ENCODE measurements at regions not wholly inside any gene's neighbourhood (a gene's known extent, or its start where the extent isn't known, plus 50 kb on each side); places are given as distances from the start of the nearest gene placed in this dataset.

DNA sequence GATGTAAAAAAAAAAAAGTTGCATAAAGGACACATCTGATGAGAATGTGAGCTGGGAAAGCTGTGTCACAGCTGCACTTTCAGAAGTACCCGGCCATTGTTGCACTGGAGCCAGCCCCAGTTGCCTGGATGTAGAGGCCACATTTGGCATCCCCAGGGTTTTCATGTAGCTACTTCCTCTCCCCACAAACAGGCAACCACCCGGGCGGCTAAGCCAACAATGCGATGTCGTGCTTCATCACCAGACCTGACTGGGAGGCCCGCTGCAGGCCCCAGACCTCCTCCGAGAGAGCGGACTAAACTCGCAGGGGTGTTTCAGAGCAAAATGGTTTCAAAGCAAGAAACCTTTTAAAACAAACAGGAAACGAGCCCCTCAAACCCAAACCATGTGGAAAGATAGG lies 142.3 kb downstream of the TMCO5A start:
- Histone ChIP-seq H2AFZ (replicated peaks; ENCODE audit: low read length, poor library complexity) (no peak overlapping the region), H3K27me3 (ENCODE audit: control insufficient read depth, insufficient read depth, low read length) (no peaks in the 10 kb centered on the region), H3K36me3 (ENCODE audit: control insufficient read depth, insufficient read depth, low read length) (no peaks in the 10 kb centered on the region), H3K4ac (ENCODE audit: low read depth, low read length) (no peak overlapping the region), H2AK5ac (ENCODE audit: low read depth, low read length) (no peak overlapping the region), H3K9ac (ENCODE audit: low read depth, low read length) (no peak overlapping the region), H3K4me3 (ENCODE audit: insufficient read depth, low read depth, low read length) (no peak overlapping the region), H3K27ac (ENCODE audit: insufficient read depth, low read length) (no peak overlapping the region), H2BK5ac (ENCODE audit: low read depth, low read length, poor library complexity, severe bottlenecking) (no peak overlapping the region), H2BK15ac (ENCODE audit: low read depth, low read length) (no peak overlapping the region), H2BK20ac (ENCODE audit: low read depth, low read length) (no peak overlapping the region), H3K23ac (ENCODE audit: low read depth, low read length) (no peak overlapping the region), H4K91ac (ENCODE audit: insufficient read depth, low read depth, low read length) (no peak overlapping the region), H3K4me2 (ENCODE audit: low read depth, low read length) (no peak overlapping the region), H3K56ac (ENCODE audit: extremely low read depth, insufficient read depth, low read length) (no peak overlapping the region), H3K9me3 (ENCODE audit: control insufficient read depth, insufficient read depth, low read length) (no peaks in the 10 kb centered on the region), H4K5ac (ENCODE audit: low read depth, low read length) (no peak overlapping the region), H3K4me1 (ENCODE audit: control insufficient read depth, insufficient read depth, low read length) (peaks cover 5% of the 10 kb centered on the region), H2BK120ac (ENCODE audit: low read depth, low read length) (no peak overlapping the region), H2AK9ac (replicated peaks; ENCODE audit: low read depth, low read length, poor library complexity) (no peak overlapping the region), H3K79me1 (ENCODE audit: low read depth in 1 of 2, low read length in 2 of 2) (0 out of 4 replicates have a peak, but pooled peaks cover 0 to 5% of the 10 kb centered on the region in 2 experiments), H4K8ac (ENCODE audit: low read depth in 2 of 2, low read length in 2 of 2) (no peak overlapping the region), H3K14ac (replicated peaks; ENCODE audit: low read depth, low read length) (no peak overlapping the region), H3K9me1 (ENCODE audit: insufficient read depth, low read length) (0 out of 2 replicates have a peak, but pooled peaks cover 5% of the 10 kb centered on the region), H3K18ac (ENCODE audit: low read depth, low read length) (no peak overlapping the region), H4K20me1 (ENCODE audit: insufficient read depth, low read length) (no peaks in the 10 kb centered on the region)
- dilution Hi-C loops (cut with HindIII; ENCODE audit: low sequenced_read_pairs, unreplicated experiment) = no loop called here
- ATAC-seq (ENCODE audit: low read depth) (no peak), DNase-seq (no peak)
- CTCF ChIA-PET = interaction anchor here (1.3 kb wide), 1 partner anchor 9 kb away, joined by 3 read pairs; no protein-coding TSS in a partner anchor
- TF ChIP-seq MAZ (IDR thresholded peaks at IDR 0.05; ENCODE audit: borderline replicate concordance, low read depth, low read length) = no peak
- no peak for TF ChIP-seq NFE2L2 (IDR thresholded peaks at IDR 0.05; ENCODE audit: low read depth, low read length)
- TF ChIP-seq RFX5 (IDR thresholded peaks at IDR 0.05; ENCODE audit: low read depth, low read length) = no peak
- TF ChIP-seq POLR2A (IDR thresholded peaks at IDR 0.05; ENCODE audit: low read depth, low read length) = no peak
- TF ChIP-seq, protein P1, sequence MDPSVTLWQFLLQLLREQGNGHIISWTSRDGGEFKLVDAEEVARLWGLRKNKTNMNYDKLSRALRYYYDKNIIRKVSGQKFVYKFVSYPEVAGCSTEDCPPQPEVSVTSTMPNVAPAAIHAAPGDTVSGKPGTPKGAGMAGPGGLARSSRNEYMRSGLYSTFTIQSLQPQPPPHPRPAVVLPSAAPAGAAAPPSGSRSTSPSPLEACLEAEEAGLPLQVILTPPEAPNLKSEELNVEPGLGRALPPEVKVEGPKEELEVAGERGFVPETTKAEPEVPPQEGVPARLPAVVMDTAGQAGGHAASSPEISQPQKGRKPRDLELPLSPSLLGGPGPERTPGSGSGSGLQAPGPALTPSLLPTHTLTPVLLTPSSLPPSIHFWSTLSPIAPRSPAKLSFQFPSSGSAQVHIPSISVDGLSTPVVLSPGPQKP (IDR thresholded peaks at IDR 0.05; ENCODE audit: borderline replicate concordance, low read depth, low read length) = no peak
- TF ChIP-seq, protein P2, sequence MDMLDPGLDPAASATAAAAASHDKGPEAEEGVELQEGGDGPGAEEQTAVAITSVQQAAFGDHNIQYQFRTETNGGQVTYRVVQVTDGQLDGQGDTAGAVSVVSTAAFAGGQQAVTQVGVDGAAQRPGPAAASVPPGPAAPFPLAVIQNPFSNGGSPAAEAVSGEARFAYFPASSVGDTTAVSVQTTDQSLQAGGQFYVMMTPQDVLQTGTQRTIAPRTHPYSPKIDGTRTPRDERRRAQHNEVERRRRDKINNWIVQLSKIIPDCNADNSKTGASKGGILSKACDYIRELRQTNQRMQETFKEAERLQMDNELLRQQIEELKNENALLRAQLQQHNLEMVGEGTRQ (IDR thresholded peaks at IDR 0.05; ENCODE audit: low read depth, low read length) = no peak
- no peak for TF ChIP-seq RAD21 (IDR thresholded peaks at IDR 0.05; ENCODE audit: low read length)
- no peak for TF ChIP-seq RCOR1 (IDR thresholded peaks at IDR 0.05; ENCODE audit: insufficient replicate concordance, low read length)
- no peak for TF ChIP-seq CHD1 (IDR thresholded peaks at IDR 0.05; ENCODE audit: low read depth, low read length)
- no TSS peak for BruUV-seq (replicated peaks)
- POLR2A ChIA-PET (ENCODE audit: unreplicated experiment) = no interaction called here
- intact Hi-C loops (cut with micrococcal nuclease) = no loop called here
- in situ Hi-C loops (cut with MboI; ENCODE audit: low sequenced_read_pairs) = no loop called here
- 69% methylated on average over 6 of the region's 10 CpGs; no CpG with 5 or more reads in 1 of the 2 experiments for WGBS, 2 experiments (ENCODE audit: extremely low coverage in 2 of 2, insufficient read length in 1 of 2)

Measured in IMR-90 (cell line).